RCC 7860 (cell line): ENCODE measurements at regions not wholly inside any gene's neighbourhood (a gene's known extent, or its start where the extent isn't known, plus 50 kb on each side); places are given as distances from the start of the nearest gene placed in this dataset.
A peak's percentile ranks its signal among the peaks of the same experiment; 100 is the strongest.
"Not testable (repeated sequence)": the region's sequence is repeated elsewhere in the genome, so short reads cannot be mapped to it uniquely, and the experiment has no call there.

Source experiments
- DNase-seq: peaks from one replicate; pipeline ENCODE4 v3.0.0-alpha.2; 2015; ENCODE audit warnings: low spot score
- FAIRE-seq: peaks from 2 replicates; lab custom pipeline; 2012; peaks lifted over from hg19 to GRCh38; lab: Jason Lieb, UNC

DNA sequence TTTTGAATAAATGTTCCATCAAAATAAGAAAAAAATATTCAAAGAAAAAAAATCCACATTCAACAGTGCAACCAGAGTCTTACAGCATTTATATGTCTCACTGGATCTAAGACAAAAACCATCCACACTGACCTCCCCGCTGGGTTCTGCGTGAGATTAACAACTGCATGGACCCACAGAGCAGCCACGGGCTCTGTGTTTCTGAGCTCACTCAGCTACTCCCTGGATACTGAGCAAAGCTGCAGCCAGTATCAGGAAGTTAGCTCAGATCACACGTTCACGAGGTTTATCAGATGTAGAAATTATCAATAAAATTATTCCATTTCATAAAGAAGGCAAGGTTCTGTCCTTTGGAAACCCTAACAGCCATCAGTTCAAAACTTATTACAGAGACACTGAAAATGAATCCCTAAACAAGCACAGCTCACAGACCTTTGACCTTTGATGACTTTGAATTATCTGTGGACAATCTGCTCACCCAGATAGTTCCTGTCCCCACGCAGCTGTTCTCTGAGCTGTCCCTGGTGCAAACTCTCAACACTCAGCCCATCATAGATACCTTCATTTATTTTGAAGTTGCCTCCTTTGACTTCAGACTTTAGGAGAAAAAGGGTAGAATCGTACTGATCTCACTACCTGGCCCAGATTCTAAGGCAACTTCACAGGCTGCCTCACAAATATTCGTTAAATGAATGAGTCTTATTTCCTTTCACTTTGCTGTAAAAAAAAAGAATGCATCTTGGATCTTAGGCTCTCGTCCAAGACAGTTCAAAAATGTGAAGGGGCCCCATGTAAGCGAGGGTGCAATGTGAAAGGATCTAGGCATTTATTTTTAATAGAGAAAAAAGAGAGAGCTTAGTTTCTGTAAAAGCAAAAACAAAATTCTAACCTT is 67.7 kb upstream of the SVIL start:
- no peak for FAIRE-seq
- no peak for DNase-seq

DNA sequence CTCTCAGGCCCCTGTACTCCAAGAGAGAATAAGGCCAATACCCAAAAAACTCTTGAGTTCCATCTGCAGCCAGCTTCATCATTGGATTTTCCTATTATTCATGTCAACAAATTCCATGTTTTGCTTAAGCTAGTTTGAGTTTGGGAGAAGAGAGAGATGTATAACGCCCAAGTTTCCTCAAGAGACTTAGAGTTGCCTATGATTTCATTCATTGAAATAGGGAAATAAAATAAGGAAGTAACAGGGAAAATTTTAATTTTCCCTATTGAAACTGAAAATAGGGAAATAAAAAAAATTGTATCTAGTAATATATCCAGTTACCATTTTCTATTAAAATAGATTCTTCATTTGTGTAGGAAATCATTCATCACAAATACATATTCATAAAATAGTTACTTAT is 66.5 kb upstream of the SVIL start:
- DNase-seq (no peak), FAIRE-seq (no peak)

DNA sequence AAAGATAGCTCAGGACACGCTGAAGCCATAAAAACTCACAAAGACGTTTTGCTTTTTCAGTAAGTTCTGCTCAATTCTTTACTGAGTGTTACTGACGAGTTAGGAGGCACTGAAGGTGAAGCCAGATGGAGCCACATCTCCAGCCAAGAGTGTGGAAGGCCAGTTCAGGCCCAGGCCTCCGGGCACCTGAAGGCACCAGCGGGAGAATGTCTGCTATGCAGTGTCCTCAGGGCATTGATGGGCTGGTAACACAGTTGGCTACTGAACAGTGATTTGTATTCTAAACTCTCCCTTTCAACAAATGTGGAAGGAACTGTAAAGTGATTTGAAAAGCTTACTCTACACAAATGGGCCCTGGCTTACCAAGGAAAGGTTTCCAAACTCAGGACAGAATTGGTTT is 64.8 kb upstream of the SVIL start:
- FAIRE-seq = no peak
- DNase-seq = no peak

DNA sequence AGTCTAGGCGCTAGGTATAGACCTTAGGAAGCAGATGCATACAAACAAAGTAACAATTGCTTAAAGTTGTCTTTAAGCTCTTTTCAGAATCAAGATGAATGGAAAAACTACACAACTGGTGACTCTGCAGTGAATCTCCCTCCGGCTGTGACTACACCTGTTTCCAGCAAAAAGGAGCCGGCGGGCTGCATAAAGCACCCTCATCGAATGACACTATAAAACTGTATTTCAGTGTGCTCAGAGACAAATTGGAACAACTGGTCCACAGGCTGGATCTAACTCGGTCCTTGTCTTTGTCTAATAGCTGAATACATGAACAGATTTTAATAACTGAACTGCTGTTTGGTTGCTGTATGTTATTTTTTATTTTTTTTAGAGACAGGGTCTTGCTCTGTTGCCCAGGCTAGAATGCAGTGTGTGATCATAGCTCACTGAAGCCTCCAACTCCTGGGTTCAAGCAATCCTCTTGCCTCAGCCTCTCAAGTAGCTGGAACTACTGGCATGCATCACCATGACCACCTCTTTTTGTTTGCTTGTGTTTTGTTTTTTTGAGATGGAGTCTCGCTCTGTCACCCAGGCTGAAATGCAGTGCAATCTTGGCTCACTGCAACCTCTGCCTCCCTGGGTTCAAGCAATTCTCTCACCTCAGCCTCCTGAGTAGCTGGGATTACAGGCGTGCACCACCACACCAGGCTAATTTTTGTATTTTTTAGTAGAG is 64.2 kb upstream of the SVIL start:
- DNase-seq (no peak), FAIRE-seq (no peak)

DNA sequence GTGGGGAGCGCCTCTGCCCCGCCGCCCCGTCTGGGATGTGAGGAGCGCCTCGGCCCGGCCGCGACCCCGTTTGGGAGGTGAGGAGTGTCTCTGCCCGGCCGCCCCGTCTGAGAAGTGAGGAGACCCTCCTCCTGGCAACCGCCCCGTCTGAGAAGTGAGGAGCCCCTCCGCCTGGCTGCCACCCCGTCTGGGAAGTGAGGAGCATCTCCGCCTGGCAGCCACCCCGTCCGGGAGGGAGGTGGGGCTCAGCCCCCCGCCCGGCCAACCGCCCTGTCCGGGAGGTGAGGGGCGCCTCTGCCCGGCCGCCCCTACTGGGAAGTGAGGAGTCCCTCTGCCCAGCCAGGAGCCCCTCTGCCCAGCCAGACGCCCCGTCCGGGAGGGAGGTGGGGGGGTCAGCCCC is 61.8 kb upstream of the SVIL start:
- DNase-seq, FAIRE-seq: not testable (repeated sequence)

DNA sequence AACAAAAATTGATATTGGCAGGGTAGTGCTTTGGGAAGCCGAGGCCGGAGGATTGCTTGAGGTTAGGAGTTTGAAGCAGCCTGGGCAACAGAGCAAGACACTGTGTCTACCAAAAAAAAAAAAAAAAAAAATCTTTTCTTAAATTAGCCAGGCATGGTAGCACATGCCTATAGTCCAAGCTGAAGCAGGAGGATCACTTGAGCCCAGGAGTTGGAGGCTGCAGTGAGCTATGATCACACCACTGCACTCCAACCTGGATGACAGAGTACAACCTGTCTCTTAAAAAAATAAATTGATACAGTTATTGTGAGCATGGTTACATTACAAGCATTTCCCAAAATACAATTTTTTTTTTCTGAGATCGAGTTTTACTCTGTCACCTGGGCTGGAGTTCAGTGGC is 59.4 kb upstream of the SVIL start:
- no peak for FAIRE-seq
- DNase-seq = no peak

DNA sequence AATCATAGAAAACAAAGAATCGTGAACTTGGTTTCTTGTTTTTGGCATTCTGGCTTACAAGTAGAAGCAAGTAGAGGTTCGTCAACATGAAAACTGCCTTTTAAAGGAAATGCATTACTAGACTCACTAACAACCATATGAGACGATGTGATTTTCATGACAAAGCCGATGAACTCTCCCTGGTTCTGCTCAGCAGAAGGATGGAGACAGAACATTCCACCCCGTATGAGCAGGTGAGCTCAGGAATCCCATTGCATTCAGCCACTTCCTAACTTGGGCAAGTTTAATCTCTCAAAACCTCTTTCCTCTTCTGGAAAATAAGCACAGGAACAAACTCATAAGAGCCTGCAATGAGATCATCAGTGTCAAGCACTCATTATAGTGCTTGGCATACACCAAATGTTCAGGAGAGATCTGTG is 57.4 kb upstream of the SVIL start:
- peak; percentile 39 for DNase-seq
- no peak for FAIRE-seq

DNA sequence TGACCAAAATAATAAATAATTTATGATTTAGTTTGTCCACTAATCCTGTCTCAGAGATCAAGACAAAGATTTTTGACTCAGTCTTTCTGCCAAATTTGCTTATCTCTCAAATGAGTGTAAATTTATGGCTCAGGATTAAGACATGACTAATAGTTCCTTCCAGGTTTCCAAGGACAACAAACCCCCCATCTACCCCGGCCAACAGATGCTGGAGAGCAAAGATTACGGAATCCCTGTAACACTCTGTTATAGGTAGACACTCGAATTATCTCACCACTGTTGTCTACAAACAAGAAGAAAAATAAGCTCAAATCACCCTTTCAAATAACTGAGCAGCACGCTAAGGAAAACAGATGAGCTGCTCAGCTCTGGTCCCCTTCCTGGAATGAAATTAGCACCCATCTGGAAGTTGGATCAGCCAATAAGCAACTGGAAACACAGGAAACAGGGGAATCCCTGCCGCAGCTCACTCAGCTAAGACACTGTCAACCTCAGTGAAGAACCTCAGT is 56.8 kb upstream of the SVIL start:
- FAIRE-seq = peak; percentile 42

DNA sequence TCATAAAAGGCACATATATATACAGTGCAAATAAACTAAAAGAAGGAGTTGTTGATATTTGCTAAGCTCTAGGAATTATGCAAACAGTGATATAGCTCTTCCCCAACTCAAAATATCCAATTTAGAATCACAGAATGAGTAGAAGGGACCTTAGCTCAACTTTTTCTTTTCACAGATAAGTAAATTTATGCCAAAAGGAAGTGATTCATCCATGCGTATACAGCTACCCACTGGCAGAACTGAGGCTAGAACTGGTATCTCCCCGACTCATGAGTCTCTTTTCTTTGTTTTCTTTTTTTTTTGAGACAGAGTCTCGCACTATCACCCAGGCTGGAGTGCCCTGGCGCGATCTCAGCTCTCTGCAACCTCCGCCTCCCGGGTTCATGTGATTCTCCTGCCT is 54.2 kb upstream of the SVIL start:
- peak; percentile 95 for FAIRE-seq

More for the DNA sequence above, 56.8 kb upstream of the SVIL start:
- DNase-seq = peak; percentile 76

DNA sequence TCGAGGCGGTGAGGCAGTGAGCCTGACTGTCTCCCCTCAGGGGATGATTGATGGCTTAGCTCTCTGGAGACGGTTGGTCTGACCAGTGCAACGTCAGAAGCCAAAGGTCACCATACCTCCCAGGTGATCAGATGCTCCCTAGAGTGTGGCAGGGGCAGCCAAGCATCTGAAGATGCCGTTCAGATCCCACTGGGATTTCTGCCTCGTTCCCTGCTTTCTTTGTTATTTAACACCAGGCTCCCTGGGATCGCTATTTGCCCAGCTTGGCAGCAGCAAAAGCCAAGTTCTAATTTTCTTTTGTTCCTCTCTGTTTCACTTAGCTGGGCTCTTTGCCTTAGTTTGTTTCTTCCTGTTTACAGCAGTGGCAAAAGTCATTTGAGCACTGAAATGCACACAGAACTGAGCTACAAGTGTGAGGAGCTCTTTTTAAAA is 53.5 kb upstream of the SVIL start:
- FAIRE-seq = peak; percentile 77
- peak; percentile 72 for DNase-seq

More for the DNA sequence above, 54.2 kb upstream of the SVIL start:
- peak; percentile 86 for DNase-seq

DNA sequence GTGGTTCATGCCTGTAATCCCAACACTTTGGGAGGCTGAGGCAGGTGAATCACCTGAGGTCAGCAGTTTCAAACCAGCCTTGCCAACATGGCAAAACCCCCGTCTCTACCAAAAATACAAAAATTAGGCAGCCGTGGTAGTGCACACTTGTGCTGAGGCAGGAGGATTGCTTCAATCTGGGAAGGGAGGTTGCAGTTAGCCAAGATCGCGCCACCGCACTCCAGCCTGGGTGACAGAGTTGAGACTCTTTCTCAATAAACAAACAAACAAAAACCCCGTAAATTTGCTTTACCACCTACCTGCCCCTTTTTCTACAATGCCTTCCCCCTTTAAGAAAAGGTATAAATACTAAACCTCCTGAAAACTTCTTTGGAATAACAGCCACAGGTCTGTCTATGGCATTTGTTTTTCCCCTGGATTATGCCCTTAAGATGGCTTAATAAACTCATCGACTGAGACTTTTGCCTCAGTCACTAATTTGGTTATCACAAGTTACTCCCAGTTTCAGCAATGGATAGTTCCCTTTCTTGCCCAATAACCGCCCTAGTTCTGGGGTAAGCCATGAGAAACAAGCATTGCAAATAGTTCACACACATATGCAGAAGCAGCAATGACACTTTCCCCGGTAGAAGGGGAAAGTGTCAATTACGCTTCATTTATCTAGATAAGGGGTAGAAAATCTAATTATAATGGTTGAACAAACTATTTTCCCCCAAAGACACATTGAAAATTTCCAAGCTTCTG is 52.8 kb upstream of the SVIL start:
- FAIRE-seq (no peak), DNase-seq (no peak)

DNA sequence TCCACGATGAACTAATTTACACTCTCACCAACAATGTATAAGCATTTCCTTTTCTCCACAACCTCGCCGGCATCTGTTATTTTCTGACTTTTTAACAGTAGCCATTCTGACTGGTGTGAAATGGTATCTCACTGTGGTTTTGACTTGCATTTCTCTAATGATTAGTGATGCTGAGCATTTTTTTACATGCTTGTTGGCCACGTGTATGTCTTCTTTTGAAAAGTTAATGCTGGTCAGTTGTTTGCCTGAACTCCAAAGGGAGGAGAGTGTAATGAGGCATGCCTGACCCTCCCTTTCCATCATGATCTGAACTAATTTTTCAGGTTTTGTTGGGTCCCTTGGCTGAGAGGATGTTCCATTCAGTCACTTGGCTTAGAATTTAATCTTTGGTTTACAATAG is 50.7 kb upstream of the SVIL start:
- FAIRE-seq (no peak), DNase-seq (no peak)
